ENCODE measurements at regions not wholly inside any gene's neighbourhood (a gene's known extent, or its start where the extent isn't known, plus 50 kb on each side); places are given as distances from the start of the nearest gene placed in this dataset.

DNA sequence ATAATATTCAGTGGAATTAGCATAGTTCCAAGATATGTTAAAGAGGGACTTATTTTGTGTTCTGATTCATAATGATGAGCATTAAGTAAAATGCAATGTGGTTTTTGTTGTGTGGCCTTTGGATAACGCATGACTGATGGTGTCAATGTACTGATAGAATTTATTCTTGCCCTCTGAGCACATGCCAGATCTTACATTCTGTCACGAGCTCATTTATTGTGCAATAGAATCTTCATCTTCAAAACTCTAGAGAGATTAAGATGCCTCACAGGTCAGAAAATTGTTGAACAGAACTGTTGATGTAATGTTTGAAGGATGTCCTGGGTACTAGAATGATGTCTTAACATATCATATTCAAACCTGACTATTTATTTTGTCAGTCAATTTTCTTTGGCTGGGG lies 148.0 kb upstream of the HTR2A start:
- TF ChIP-seq, protein P1, sequence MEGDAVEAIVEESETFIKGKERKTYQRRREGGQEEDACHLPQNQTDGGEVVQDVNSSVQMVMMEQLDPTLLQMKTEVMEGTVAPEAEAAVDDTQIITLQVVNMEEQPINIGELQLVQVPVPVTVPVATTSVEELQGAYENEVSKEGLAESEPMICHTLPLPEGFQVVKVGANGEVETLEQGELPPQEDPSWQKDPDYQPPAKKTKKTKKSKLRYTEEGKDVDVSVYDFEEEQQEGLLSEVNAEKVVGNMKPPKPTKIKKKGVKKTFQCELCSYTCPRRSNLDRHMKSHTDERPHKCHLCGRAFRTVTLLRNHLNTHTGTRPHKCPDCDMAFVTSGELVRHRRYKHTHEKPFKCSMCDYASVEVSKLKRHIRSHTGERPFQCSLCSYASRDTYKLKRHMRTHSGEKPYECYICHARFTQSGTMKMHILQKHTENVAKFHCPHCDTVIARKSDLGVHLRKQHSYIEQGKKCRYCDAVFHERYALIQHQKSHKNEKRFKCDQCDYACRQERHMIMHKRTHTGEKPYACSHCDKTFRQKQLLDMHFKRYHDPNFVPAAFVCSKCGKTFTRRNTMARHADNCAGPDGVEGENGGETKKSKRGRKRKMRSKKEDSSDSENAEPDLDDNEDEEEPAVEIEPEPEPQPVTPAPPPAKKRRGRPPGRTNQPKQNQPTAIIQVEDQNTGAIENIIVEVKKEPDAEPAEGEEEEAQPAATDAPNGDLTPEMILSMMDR (optimal IDR thresholded peaks at IDR 0.05 in 1 of 3, IDR thresholded peaks at IDR 0.05 in 1 of 3, conservative IDR thresholded peaks at IDR 0.05 in 1 of 3; ENCODE audit: extremely low read depth in 1 of 3, insufficient read depth in 2 of 3, low read length in 3 of 3) = no peak
- TF ChIP-seq EZH2 (IDR thresholded peaks at IDR 0.05; ENCODE audit: low read length) = no peak
